ENCODE measurements at regions not wholly inside any gene's neighbourhood (a gene's known extent, or its start where the extent isn't known, plus 50 kb on each side); places are given as distances from the start of the nearest gene placed in this dataset.

DNA sequence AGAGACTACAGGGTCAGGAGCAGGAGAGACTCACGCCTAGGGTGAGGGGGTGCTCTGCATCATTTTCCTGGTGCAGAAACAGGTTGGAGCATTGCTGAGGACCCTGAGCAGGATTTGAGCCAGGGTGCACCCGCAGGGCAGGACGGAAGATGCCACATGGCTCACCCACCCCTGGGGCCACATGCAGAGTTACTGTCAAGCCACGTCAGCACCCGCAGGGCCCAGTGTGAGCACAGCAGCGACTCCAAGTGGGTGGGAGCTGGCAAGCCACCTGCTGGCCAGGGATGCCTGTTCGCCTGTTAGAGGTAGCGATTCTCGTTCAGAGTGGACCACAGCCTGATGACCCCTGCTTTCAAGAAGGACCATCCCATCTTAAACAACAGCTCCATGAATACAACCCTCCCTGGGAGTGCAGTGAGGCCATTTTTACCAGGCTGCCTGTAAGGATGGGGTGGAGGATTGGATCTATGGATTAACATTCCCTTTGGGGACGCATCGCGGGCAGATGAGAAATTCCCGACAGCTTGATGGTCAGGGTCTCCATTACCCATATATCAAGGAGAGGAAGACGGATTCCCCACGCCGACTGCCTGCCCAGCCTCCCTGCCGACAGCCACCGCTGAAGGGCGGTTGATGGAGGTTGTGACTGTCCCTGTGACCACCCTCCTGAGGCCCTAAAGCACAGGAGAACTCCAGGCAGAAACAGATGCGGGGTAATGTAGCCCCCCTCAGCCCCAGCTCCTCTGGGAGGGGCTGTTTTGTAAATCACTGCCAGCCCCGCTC is 101.1 kb upstream of the RET start (continued):
- TF ChIP-seq, protein P1, sequence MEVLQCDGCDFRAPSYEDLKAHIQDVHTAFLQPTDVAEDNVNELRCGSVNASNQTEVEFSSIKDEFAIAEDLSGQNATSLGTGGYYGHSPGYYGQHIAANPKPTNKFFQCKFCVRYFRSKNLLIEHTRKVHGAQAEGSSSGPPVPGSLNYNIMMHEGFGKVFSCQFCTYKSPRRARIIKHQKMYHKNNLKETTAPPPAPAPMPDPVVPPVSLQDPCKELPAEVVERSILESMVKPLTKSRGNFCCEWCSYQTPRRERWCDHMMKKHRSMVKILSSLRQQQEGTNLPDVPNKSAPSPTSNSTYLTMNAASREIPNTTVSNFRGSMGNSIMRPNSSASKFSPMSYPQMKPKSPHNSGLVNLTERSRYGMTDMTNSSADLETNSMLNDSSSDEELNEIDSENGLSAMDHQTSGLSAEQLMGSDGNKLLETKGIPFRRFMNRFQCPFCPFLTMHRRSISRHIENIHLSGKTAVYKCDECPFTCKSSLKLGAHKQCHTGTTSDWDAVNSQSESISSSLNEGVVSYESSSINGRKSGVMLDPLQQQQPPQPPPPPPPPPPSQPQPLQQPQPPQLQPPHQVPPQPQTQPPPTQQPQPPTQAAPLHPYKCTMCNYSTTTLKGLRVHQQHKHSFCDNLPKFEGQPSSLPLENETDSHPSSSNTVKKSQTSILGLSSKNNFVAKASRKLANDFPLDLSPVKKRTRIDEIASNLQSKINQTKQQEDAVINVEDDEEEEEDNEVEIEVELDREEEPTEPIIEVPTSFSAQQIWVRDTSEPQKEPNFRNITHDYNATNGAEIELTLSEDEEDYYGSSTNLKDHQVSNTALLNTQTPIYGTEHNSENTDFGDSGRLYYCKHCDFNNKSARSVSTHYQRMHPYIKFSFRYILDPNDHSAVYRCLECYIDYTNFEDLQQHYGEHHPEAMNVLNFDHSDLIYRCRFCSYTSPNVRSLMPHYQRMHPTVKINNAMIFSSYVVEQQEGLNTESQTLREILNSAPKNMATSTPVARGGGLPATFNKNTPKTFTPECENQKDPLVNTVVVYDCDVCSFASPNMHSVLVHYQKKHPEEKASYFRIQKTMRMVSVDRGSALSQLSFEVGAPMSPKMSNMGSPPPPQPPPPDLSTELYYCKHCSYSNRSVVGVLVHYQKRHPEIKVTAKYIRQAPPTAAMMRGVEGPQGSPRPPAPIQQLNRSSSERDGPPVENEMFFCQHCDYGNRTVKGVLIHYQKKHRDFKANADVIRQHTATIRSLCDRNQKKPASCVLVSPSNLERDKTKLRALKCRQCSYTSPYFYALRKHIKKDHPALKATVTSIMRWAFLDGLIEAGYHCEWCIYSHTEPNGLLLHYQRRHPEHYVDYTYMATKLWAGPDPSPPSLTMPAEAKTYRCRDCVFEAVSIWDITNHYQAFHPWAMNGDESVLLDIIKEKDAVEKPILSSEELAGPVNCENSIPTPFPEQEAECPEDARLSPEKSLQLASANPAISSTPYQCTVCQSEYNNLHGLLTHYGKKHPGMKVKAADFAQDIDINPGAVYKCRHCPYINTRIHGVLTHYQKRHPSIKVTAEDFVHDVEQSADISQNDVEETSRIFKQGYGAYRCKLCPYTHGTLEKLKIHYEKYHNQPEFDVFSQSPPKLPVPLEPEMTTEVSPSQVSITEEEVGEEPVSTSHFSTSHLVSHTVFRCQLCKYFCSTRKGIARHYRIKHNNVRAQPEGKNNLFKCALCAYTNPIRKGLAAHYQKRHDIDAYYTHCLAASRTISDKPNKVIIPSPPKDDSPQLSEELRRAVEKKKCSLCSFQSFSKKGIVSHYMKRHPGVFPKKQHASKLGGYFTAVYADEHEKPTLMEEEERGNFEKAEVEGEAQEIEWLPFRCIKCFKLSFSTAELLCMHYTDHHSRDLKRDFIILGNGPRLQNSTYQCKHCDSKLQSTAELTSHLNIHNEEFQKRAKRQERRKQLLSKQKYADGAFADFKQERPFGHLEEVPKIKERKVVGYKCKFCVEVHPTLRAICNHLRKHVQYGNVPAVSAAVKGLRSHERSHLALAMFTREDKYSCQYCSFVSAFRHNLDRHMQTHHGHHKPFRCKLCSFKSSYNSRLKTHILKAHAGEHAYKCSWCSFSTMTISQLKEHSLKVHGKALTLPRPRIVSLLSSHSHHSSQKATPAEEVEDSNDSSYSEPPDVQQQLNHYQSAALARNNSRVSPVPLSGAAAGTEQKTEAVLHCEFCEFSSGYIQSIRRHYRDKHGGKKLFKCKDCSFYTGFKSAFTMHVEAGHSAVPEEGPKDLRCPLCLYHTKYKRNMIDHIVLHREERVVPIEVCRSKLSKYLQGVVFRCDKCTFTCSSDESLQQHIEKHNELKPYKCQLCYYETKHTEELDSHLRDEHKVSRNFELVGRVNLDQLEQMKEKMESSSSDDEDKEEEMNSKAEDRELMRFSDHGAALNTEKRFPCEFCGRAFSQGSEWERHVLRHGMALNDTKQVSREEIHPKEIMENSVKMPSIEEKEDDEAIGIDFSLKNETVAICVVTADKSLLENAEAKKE (CRISPR knock-in tag; IDR thresholded peaks at IDR 0.05), result no peak

DNA sequence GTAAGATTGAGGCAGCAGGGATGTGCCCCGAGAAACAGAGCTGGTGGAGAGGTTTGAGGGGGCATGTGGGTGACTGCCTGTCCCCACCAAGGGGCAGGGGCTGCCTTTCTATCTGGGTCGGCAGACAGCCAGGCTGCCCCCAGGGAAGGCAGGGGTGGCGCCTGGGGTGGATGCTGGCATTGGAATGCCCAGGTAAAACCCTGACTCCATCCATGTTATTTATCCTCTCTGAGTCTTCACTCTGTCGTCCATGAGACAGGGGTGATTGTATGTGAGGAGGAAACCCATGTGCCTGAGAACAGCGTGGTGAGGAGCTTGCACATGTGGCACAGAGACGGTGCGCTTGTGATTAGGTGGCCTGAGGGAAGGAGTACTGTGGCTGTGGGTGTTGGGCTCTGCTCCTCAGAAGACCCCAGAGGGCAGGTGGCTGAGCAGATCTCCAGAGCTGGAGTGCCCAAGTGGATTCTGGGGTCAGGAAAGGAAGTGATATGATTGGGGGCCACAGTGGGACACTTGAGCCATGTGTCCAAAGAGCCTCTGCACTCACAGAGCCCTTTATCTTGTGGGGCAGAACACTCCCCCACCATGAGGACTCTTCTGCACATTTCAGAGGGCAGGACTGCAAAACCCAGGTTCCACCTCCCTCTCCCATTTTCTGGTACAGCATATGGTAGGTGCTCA is 100.4 kb upstream of the RET start:
- Histone ChIP-seq H2AFZ (no peak overlapping the region), H3K79me2 (replicated peaks; ENCODE audit: insufficient read depth) (no peaks in the 10 kb centered on the region), H3K36me3 (ENCODE audit: insufficient read depth) (no peaks in the 10 kb centered on the region), H3K4me3 (no peak overlapping the region), H3F3A (replicated peaks; ENCODE audit: low read depth) (no peaks in the 10 kb centered on the region), H3K27ac (ENCODE audit: low read depth) (no peak overlapping the region), H3K27me3 (ENCODE audit: insufficient read depth) (no peaks in the 10 kb centered on the region), H3K4me2 (no peak overlapping the region), H4K20me1 (replicated peaks; ENCODE audit: insufficient read depth) (no peaks in the 10 kb centered on the region), H3K4me1 (ENCODE audit: insufficient read depth) (no peaks in the 10 kb centered on the region), H3K9me2 (ENCODE audit: insufficient read depth) (no peaks in the 10 kb centered on the region)
- H3K27me3 Mint-ChIP-seq (ENCODE audit: insufficient read depth, low read depth, poor library complexity), result peaks cover 5% of the 10 kb centered on the region
- no peak overlapping the region for H3K27ac Mint-ChIP-seq
- no peaks in the 10 kb centered on the region for H3K9me3 Mint-ChIP-seq
- H3K4me3 Mint-ChIP-seq, result no peak overlapping the region
- 0 out of 3 replicates have a peak, but pooled peaks cover 3% of the 10 kb centered on the region for H3K4me1 Mint-ChIP-seq
- H3K36me3 Mint-ChIP-seq (ENCODE audit: low read depth), result no peaks in the 10 kb centered on the region
- no peak for ATAC-seq
- no peak for DNase-seq (ENCODE audit: low spot score)
- TF ChIP-seq NANOG (IDR thresholded peaks at IDR 0.05; ENCODE audit: borderline replicate concordance), result no peak
- TF ChIP-seq STAT1 (IDR thresholded peaks at IDR 0.05; ENCODE audit: unreplicated experiment), result no peak
- no peak for TF ChIP-seq EZH2phosphoT487 (IDR thresholded peaks at IDR 0.05; ENCODE audit: unreplicated experiment)
- TF ChIP-seq, protein P1 (CRISPR knock-in tag; IDR thresholded peaks at IDR 0.05), result no peak
- no peak for TF ChIP-seq ZNF114 (CRISPR knock-in tag; IDR thresholded peaks at IDR 0.05)
- TF ChIP-seq, protein P2, sequence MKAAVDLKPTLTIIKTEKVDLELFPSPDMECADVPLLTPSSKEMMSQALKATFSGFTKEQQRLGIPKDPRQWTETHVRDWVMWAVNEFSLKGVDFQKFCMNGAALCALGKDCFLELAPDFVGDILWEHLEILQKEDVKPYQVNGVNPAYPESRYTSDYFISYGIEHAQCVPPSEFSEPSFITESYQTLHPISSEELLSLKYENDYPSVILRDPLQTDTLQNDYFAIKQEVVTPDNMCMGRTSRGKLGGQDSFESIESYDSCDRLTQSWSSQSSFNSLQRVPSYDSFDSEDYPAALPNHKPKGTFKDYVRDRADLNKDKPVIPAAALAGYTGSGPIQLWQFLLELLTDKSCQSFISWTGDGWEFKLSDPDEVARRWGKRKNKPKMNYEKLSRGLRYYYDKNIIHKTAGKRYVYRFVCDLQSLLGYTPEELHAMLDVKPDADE (IDR thresholded peaks at IDR 0.05), result no peak
